ENCODE measurements at regions not wholly inside any gene's neighbourhood (a gene's known extent, or its start where the extent isn't known, plus 50 kb on each side); places are given as distances from the start of the nearest gene placed in this dataset.
A peak's percentile ranks its signal among the peaks of the same experiment; 100 is the strongest.

DNA sequence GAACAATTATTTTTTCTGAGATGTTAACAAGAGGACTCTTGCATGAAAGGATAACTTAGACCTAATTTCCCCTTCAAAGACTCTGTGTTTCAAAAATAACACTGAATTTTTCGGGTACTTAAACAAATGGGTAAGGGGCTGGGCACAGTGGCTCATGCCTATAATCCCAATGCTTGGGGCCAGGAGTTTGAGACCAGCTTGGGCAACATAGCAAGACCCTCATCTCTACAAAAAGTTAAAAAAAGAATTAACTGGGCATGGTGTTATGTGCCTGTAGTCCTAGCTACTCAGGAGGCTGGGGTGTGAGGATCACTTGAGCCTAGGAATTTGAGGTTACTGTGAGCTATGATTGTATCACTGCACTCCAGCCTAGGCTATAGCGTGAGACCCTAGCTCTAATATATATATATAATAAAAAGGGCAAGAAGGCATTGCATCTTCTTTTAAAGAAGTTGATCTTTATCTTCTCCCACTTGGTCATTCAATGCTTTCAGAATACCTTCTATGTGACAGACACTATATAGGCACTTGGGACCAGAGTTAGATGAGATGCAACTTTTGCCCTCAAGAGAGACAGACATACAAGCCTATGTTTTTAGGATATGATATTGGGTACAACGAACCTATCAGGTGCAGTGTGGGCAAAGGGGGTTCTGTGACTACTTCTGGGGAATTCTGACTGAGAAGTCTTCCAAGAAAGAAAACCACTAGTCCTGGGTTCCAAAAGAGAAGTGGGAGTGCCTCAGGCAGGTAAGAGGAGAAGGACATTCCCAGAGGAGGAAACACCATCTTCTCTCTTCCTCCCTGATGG, 120.0 kb downstream of the MYCN start:
- no peaks in the 10 kb centered on the region for H3K4me1 ChIP-seq (ENCODE audit: control insufficient read depth in 2 of 2, insufficient read depth in 2 of 2, low read length in 2 of 2)
- no peak overlapping the region for H3K27ac ChIP-seq (ENCODE audit: low read depth, low read length)
- ATAC-seq (no peak), DNase-seq (no peak)
- intact Hi-C loops (cut with micrococcal nuclease): no loop called here
- H3K36me3 Mint-ChIP-seq: peaks cover 0 to 11% (median 3%) of the 10 kb centered on the region in 5 donors
- no peaks in the 10 kb centered on the region for H3K27me3 ChIP-seq (ENCODE audit: control insufficient read depth in 2 of 2, insufficient read depth in 2 of 2, low read length in 2 of 2)
- no peak overlapping the region for H3K4me3 Mint-ChIP-seq
- H3K9me3 Mint-ChIP-seq: peaks cover 9 to 41% (median 13%) of the 10 kb centered on the region in 11 donors
- H3K36me3 ChIP-seq (ENCODE audit: control insufficient read depth in 2 of 3, insufficient read depth in 3 of 3, low read length in 3 of 3): no peaks in the 10 kb centered on the region
- no peak overlapping the region for H3K4me3 ChIP-seq (ENCODE audit: low read length)
- peaks cover 0 to 16% (median 0%) of the 10 kb centered on the region in 3 experiments for H3K9me3 ChIP-seq (ENCODE audit: control insufficient read depth in 2 of 3, low read length in 3 of 3)
- ChIA-PET CTCF (no interaction called here), POLR2A (no interaction called here)
- no peak overlapping the region for H3K27ac Mint-ChIP-seq
- peaks cover 0 to 13% (median 3%) of the 10 kb centered on the region in 7 donors for H3K4me1 Mint-ChIP-seq
- peaks cover 0 to 10% (median 0%) of the 10 kb centered on the region in 5 donors for H3K27me3 Mint-ChIP-seq

DNA sequence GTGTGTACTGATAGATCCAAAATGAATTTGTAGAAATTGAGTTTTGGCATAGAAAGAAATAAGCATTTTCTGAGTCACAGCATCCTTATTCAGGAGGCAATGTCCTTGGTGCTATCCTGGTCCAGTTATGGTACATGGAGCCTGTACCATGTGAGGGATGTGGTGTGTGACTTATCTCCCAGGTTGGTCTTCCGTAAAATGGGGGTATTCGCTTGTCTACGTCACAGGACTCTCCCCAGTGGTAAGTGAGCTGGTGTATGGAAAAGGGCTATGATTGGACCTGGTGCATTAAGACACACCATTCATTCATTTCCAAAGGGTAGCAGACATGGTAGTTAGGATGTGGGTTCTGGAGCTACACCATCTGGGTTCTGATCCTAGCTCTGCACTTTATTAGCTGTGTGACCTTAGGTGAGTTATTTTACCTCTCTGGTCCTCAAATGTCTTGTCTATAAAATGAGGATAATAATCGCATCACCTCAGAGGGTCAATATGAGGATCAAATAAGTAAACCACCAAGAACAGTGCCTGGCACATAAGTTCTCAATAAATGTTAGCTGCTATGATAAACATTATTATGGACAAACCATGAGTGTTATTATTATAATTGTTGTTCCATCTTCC, 119.2 kb downstream of the MYCN start:
- H3K9me3 Mint-ChIP-seq: peaks cover 9 to 39% (median 13%) of the 10 kb centered on the region in 11 donors
- H3K4me1 Mint-ChIP-seq: peaks cover 0 to 13% (median 3%) of the 10 kb centered on the region in 7 donors
- ChIA-PET POLR2A (no interaction called here), CTCF (no interaction called here)
- no peak overlapping the region for H3K27ac Mint-ChIP-seq
- Histone ChIP-seq H3K27me3 (ENCODE audit: control insufficient read depth in 2 of 2, insufficient read depth in 2 of 2, low read length in 2 of 2) (no peaks in the 10 kb centered on the region), H3K27ac (ENCODE audit: low read depth, low read length) (no peak overlapping the region), H3K36me3 (ENCODE audit: control insufficient read depth in 2 of 3, insufficient read depth in 3 of 3, low read length in 3 of 3) (no peaks in the 10 kb centered on the region), H3K9me3 (ENCODE audit: control insufficient read depth in 2 of 3, low read length in 3 of 3) (peaks cover 0 to 16% (median 0%) of the 10 kb centered on the region in 3 experiments), H3K4me3 (ENCODE audit: low read length) (no peak overlapping the region), H3K4me1 (ENCODE audit: control insufficient read depth in 2 of 2, insufficient read depth in 2 of 2, low read length in 2 of 2) (no peaks in the 10 kb centered on the region)
- H3K27me3 Mint-ChIP-seq: peaks cover 0 to 10% (median 0%) of the 10 kb centered on the region in 5 donors
- ATAC-seq (no peak), DNase-seq (no peak)
- no peak overlapping the region for H3K4me3 Mint-ChIP-seq
- H3K36me3 Mint-ChIP-seq: peaks cover 0 to 11% (median 3%) of the 10 kb centered on the region in 5 donors
- intact Hi-C loops (cut with micrococcal nuclease): no loop called here

DNA sequence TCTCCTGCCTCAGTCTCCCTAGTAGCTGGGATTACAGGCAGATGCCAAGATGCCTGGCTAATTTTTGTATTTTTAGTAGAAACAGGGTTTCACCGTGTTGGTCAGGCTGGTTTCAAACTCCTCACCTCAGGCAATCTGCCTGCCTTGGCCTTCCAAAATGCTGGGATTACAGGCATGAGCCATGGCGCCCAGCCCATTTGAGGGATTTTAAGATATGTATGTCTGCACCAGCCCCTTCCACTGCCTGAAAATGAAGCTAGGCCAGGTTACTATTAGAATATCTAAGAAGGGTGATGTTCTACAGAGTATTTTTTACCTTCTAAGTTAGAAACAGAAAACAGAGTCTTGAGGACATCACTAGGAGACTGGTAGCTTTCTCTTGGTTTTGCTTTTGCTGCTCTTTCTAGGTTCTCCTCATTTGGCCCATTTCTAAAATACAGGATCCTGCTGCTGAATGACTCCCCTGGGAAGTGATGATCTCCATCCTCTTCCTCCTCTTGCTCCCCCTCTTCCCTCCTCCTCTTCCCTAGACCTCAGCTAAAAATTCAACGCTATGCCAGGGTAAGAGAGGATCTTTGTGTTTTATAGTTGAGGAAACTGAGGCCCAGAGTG, 118.5 kb downstream of the MYCN start:
- Mint-ChIP-seq H3K4me1 (peaks cover 0 to 13% (median 3%) of the 10 kb centered on the region in 7 donors), H3K4me3 (no peak overlapping the region), H3K27me3 (peaks cover 0 to 10% (median 0%) of the 10 kb centered on the region in 5 donors), H3K9me3 (peaks cover 6 to 33% (median 9%) of the 10 kb centered on the region in 11 donors), H3K36me3 (peaks cover 0 to 7% (median 2%) of the 10 kb centered on the region in 5 donors), H3K27ac (no peak overlapping the region)
- Histone ChIP-seq H3K27ac (ENCODE audit: low read depth, low read length) (no peak overlapping the region), H3K36me3 (ENCODE audit: control insufficient read depth in 2 of 3, insufficient read depth in 3 of 3, low read length in 3 of 3) (no peaks in the 10 kb centered on the region), H3K9me3 (ENCODE audit: control insufficient read depth in 2 of 3, low read length in 3 of 3) (peaks cover 0 to 10% (median 0%) of the 10 kb centered on the region in 3 experiments), H3K4me3 (ENCODE audit: low read length) (no peak overlapping the region), H3K27me3 (ENCODE audit: control insufficient read depth in 2 of 2, insufficient read depth in 2 of 2, low read length in 2 of 2) (no peaks in the 10 kb centered on the region), H3K4me1 (ENCODE audit: control insufficient read depth in 2 of 2, insufficient read depth in 2 of 2, low read length in 2 of 2) (no peaks in the 10 kb centered on the region)
- no peak for DNase-seq
- CTCF ChIA-PET: no interaction called here
- POLR2A ChIA-PET: no interaction called here
- no peak for ATAC-seq
- intact Hi-C loops (cut with micrococcal nuclease): no loop called here

DNA sequence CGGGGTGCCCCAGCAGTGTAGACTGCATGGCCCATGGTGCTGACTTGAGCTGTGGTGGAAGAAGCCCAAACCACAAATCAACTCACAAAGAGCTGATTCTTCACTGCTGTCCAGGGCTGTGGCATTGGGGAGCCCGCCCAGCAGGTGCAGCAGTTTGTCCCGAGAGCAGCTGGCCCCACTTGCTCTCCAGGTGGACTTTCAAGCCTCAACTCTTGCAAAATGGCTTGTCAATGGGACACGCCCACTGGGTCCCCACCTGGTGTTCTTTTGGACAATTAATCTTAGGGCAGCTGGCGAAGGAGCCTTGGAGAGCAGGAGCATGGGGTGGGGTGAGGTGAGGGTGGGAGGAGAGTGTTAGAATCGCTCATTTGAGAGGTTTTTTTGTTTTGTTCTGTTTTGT, 117.9 kb downstream of the MYCN start:
- intact Hi-C loops (cut with micrococcal nuclease): no loop called here
- H3K27me3 Mint-ChIP-seq: peaks cover 0 to 10% (median 0%) of the 10 kb centered on the region in 5 donors
- Histone ChIP-seq H3K4me1 (ENCODE audit: control insufficient read depth in 2 of 2, insufficient read depth in 2 of 2, low read length in 2 of 2) (no peaks in the 10 kb centered on the region), H3K27me3 (ENCODE audit: control insufficient read depth in 2 of 2, insufficient read depth in 2 of 2, low read length in 2 of 2) (no peaks in the 10 kb centered on the region), H3K9me3 (ENCODE audit: control insufficient read depth in 2 of 3, low read length in 3 of 3) (peaks cover 0 to 5% (median 0%) of the 10 kb centered on the region in 3 experiments), H3K27ac (ENCODE audit: low read depth, low read length) (no peak overlapping the region), H3K4me3 (ENCODE audit: low read length) (no peak overlapping the region), H3K36me3 (ENCODE audit: control insufficient read depth in 2 of 3, insufficient read depth in 3 of 3, low read length in 3 of 3) (no peaks in the 10 kb centered on the region)
- H3K9me3 Mint-ChIP-seq: peaks cover 3 to 27% (median 8%) of the 10 kb centered on the region in 11 donors
- no peak overlapping the region for H3K27ac Mint-ChIP-seq
- ATAC-seq (no peak), DNase-seq (no peak)
- H3K4me3 Mint-ChIP-seq: no peak overlapping the region
- ChIA-PET POLR2A (no interaction called here), CTCF (no interaction called here)
- H3K4me1 Mint-ChIP-seq: peaks cover 0 to 13% (median 3%) of the 10 kb centered on the region in 7 donors
- peaks cover 0 to 5% (median 0%) of the 10 kb centered on the region in 5 donors for H3K36me3 Mint-ChIP-seq

DNA sequence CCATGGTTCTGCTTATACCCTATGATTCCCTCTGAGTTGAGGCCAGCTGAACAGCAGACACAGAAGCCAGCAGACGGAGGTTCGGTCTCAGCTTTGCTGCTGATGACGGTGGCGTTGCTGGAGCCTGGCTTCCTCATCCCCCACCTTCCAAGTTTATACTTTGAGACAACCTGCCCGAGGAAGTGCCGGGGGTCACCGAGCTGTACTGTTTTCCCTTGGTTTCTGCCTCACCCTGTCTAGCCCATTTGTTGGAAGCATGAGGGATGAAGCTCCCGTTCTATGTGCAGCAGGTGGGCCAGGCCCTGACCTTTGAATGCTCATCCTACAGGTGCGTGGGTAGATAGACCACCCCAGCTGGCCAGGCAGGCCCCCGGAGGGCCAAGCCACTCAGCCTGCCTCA, 117.3 kb downstream of the MYCN start:
- H3K27ac ChIP-seq (ENCODE audit: low read depth, low read length): no peak overlapping the region

DNA sequence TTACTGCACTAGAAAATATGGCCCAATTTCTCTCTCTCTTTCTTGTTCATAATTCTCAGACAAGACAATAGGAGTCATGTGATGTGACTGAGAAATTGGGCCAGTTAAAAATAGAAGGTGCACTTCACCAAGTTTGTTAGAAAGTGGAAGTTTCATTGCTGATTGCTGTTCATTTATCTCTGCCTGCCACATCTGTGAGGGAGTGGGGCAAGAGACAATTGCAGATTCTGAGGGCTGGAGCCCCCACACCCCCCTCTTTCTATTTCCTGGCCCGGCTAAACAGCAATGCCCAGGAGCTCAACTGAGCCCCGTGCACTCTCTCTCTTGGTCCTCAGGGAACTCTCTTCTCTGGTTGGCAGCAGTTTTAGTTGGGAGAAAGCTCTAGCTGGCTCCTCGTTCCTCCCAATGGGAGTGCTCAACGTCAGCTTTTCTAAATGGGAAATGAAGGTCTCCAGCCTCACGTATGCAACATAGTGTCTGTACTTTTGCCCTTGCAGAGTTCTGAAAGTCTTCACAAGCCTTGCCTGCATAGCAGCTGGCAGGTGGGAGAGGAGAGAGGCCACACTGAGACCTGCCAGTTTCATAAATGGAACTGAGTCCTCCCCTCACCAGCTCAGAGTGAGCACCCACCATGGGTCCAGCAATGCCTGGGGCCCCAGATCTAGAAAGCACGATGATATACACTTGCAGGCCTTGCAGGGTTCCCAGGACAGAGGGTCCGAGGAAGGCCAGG, 115.7 kb downstream of the MYCN start:
- no peaks in the 10 kb centered on the region for H3K27me3 ChIP-seq (ENCODE audit: control insufficient read depth in 2 of 2, insufficient read depth in 2 of 2, low read length in 2 of 2)
- H3K9me3 ChIP-seq (ENCODE audit: control insufficient read depth in 2 of 3, low read length in 3 of 3): no peaks in the 10 kb centered on the region
- DNase-seq (no peak), ATAC-seq (peak; percentile 18)
- no peaks in the 10 kb centered on the region for H3K36me3 Mint-ChIP-seq
- H3K4me1 Mint-ChIP-seq: peaks cover 0 to 13% (median 3%) of the 10 kb centered on the region in 7 donors
- no peaks in the 10 kb centered on the region for H3K36me3 ChIP-seq (ENCODE audit: control insufficient read depth in 2 of 3, insufficient read depth in 3 of 3, low read length in 3 of 3)
- ChIA-PET POLR2A (no interaction called here), CTCF (no interaction called here)
- H3K4me3 ChIP-seq (ENCODE audit: low read length): no peak overlapping the region
- peak overlapping the region in 1 of 10 donors; percentile 9 for H3K4me3 Mint-ChIP-seq
- intact Hi-C loops (cut with micrococcal nuclease): no loop called here
- peaks cover 0 to 5% (median 0%) of the 10 kb centered on the region in 11 donors for H3K9me3 Mint-ChIP-seq
- H3K4me1 ChIP-seq (ENCODE audit: control insufficient read depth in 2 of 2, insufficient read depth in 2 of 2, low read length in 2 of 2): no peaks in the 10 kb centered on the region
- H3K27me3 Mint-ChIP-seq: peaks cover 0 to 6% (median 0%) of the 10 kb centered on the region in 5 donors
- H3K27ac Mint-ChIP-seq: peak overlapping the region in 1 of 9 donors; percentile 15
- no peak overlapping the region for H3K27ac ChIP-seq (ENCODE audit: low read depth, low read length)

More for the DNA sequence above, 117.3 kb downstream of the MYCN start:
- ChIA-PET POLR2A (no interaction called here), CTCF (no interaction called here)
- Mint-ChIP-seq H3K27ac (no peak overlapping the region), H3K36me3 (peaks cover 0 to 5% (median 0%) of the 10 kb centered on the region in 5 donors), H3K4me1 (peaks cover 0 to 13% (median 3%) of the 10 kb centered on the region in 7 donors), H3K27me3 (peaks cover 0 to 10% (median 0%) of the 10 kb centered on the region in 5 donors), H3K9me3 (peaks cover 3 to 21% (median 5%) of the 10 kb centered on the region in 11 donors), H3K4me3 (no peak overlapping the region)
- no peaks in the 10 kb centered on the region for H3K27me3 ChIP-seq (ENCODE audit: control insufficient read depth in 2 of 2, insufficient read depth in 2 of 2, low read length in 2 of 2)
- H3K9me3 ChIP-seq (ENCODE audit: control insufficient read depth in 2 of 3, low read length in 3 of 3): no peaks in the 10 kb centered on the region
- no peak overlapping the region for H3K4me3 ChIP-seq (ENCODE audit: low read length)
- DNase-seq (no peak), ATAC-seq (no peak)
- no peaks in the 10 kb centered on the region for H3K36me3 ChIP-seq (ENCODE audit: control insufficient read depth in 2 of 3, insufficient read depth in 3 of 3, low read length in 3 of 3)
- H3K4me1 ChIP-seq (ENCODE audit: control insufficient read depth in 2 of 2, insufficient read depth in 2 of 2, low read length in 2 of 2): no peaks in the 10 kb centered on the region
- intact Hi-C loops (cut with micrococcal nuclease): no loop called here

All from naive thymus-derived CD4-positive, alpha-beta T cell (primary cell).